A549 (cell line): ENCODE measurements at regions not wholly inside any gene's neighbourhood (a gene's known extent, or its start where the extent isn't known, plus 50 kb on each side); places are given as distances from the start of the nearest gene placed in this dataset.

Source experiments
- ATAC-seq, 2 experiments: fragments of 200-7000 bp in 1 of 2; fragments of >200 bp in 1 of 2; cut with Nextera tagmentation in 1 of 2; cut with Tn5 transposase in 1 of 2; 3 replicates each; pipeline versions ENCODE4 v1.8.0 to v1.9.1; 2018 to 2020; ENCODE audit warnings: mild to moderate bottlenecking in 1 of 2, moderate library complexity in 1 of 2
- CTCF ChIA-PET: fragments of 300-600 bp; sonication (Branson Sonifier 250); formaldehyde crosslinking; extraction: SDS; loops from one replicate; lab custom pipeline; 2021; ENCODE audit warnings: antibody characterized with exemption, inconsistent platforms; lab: Yijun Ruan, JAX
- POLR2A ChIA-PET: fragments of 350-600 bp; formaldehyde crosslinking; extraction: SDS; loops from one replicate; lab custom pipeline; 2021; ENCODE audit warnings: antibody characterized with exemption, inconsistent platforms; lab: Yijun Ruan, JAX
- DNase-seq, 2 experiments: peaks; one replicate each; pipeline versions ENCODE4 v3.0.0 to v3.0.0-alpha.2; 2011 to 2016; ENCODE audit warnings: low read depth in 1 of 2, low spot score in 1 of 2
- FAIRE-seq: peaks from 2 replicates; lab custom pipeline; 2011; peaks lifted over from hg19 to GRCh38; lab: Jason Lieb, UNC
- H3K27ac ChIP-seq, 2 experiments: fragments of >200 bp; sonication (Bioruptor Twin); formaldehyde crosslinking; 3 replicates each; pipeline ENCODE4 v1.5.1; 2016 to 2017
- H3K4me1 ChIP-seq: fragments of >200 bp; sonication (Bioruptor Twin); formaldehyde crosslinking; 3 replicates; pipeline ENCODE4 v1.6.1; 2016
- H3K4me2 ChIP-seq: fragments of >200 bp; sonication (Bioruptor Twin); formaldehyde crosslinking; 3 replicates; pipeline ENCODE4 v1.6.1; 2016
- H3K4me3 ChIP-seq: fragments of >200 bp; sonication (Bioruptor Twin); formaldehyde crosslinking; 3 replicates; pipeline ENCODE4 v1.5.1; 2016
- H3K9me3 ChIP-seq: fragments of >200 bp; sonication (Bioruptor Twin); formaldehyde crosslinking; 3 replicates; pipeline ENCODE4 v1.6.1; 2016
- CEBPB ChIP-seq, 2 experiments: fragments of >200 bp in 1 of 2; sonication (Bioruptor Twin) in 1 of 2; formaldehyde crosslinking in 1 of 2; IDR thresholded peaks; 2 replicates each; pipeline ENCODE4 v1.6.1; 2012 to 2016
- CHD4 ChIP-seq: fragments of 200-600 bp; sonication (generic); IDR thresholded peaks from 2 replicates; pipeline ENCODE4 v1.6.1; 2016; ENCODE audit warnings: antibody characterized with exemption, mild to moderate bottlenecking, borderline replicate concordance
- EHMT2 ChIP-seq: fragments of 200-600 bp; sonication (generic); IDR thresholded peaks from 2 replicates; pipeline ENCODE4 v1.6.1; 2016; ENCODE audit warnings: antibody characterized with exemption, low read depth, mild to moderate bottlenecking, moderate library complexity
- ESRRA ChIP-seq: fragments of 150-350 bp; IDR thresholded peaks from 2 replicates; pipeline ENCODE4 v1.6.1; 2014; ENCODE audit warnings: mild to moderate bottlenecking, low read length, borderline replicate concordance
- FOSB ChIP-seq: fragments of 250-450 bp; sonication (Bioruptor Pico); IDR thresholded peaks from 2 replicates; pipeline ENCODE4 v1.5.0; 2020; ENCODE audit warnings: mild to moderate bottlenecking, moderate library complexity
- GATA3 ChIP-seq: IDR thresholded peaks from 2 replicates; pipeline ENCODE4 v1.6.1; 2012; ENCODE audit warnings: borderline replicate concordance
- HDAC2 ChIP-seq: fragments of 200-600 bp; sonication (generic); IDR thresholded peaks from 2 replicates; pipeline ENCODE4 v1.6.1; 2016
- HOXA7 ChIP-seq: fragments of 250-450 bp; sonication (Bioruptor Pico); IDR thresholded peaks from 2 replicates; pipeline ENCODE4 v1.5.0; 2020; ENCODE audit warnings: mild to moderate bottlenecking, moderate library complexity
- JUN ChIP-seq, 2 experiments: fragments of >200 bp; sonication (Bioruptor Twin); formaldehyde crosslinking; IDR thresholded peaks; 2 replicates in 1 of 2; 3 replicates in 1 of 2; pipeline ENCODE4 v1.6.1; 2016 to 2017
- KDM1A ChIP-seq: fragments of 200-600 bp; sonication (generic); IDR thresholded peaks from 2 replicates; pipeline ENCODE4 v1.6.1; 2016; ENCODE audit warnings: low read depth, mild to moderate bottlenecking
- KDM5A ChIP-seq: fragments of 200-600 bp; sonication (generic); IDR thresholded peaks from 2 replicates; pipeline ENCODE4 v1.6.1; 2016; ENCODE audit warnings: antibody characterized with exemption, mild to moderate bottlenecking
- MAFK ChIP-seq: fragments of 450-650 bp; IDR thresholded peaks from 2 replicates; pipeline ENCODE4 v1.6.1; 2014; ENCODE audit not compliant: partially characterized antibody
- NFE2L2 ChIP-seq: fragments of 150-350 bp; conservative IDR thresholded peaks from 2 replicates; pipeline ENCODE4 v1.6.1; 2014; ENCODE audit warnings: low read length
- NR3C1 ChIP-seq: fragments of >200 bp; sonication (Bioruptor Twin); formaldehyde crosslinking; IDR thresholded peaks from 3 replicates; pipeline ENCODE4 v1.6.1; 2017
- RCOR1 ChIP-seq: fragments of 150-350 bp; IDR thresholded peaks from 2 replicates; pipeline ENCODE4 v1.6.1; 2014; ENCODE audit warnings: antibody characterized with exemption, low read length, low read depth
- RFX5 ChIP-seq: fragments of 450-650 bp; IDR thresholded peaks from 2 replicates; pipeline ENCODE4 v1.7.1; 2014; ENCODE audit warnings: antibody characterized with exemption, mild to moderate bottlenecking, moderate library complexity
- RNF2 ChIP-seq: fragments of 200-600 bp; sonication (generic); IDR thresholded peaks from 2 replicates; pipeline ENCODE4 v1.6.1; 2016; ENCODE audit warnings: low read depth, mild to moderate bottlenecking, antibody characterized with exemption, moderate library complexity, borderline replicate concordance
- SMC3 ChIP-seq: fragments of >200 bp; sonication (Bioruptor Twin); formaldehyde crosslinking; IDR thresholded peaks from 3 replicates; pipeline ENCODE4 v1.6.1; 2018; ENCODE audit warnings: inconsistent platforms
- ZC3H11A ChIP-seq: fragments of 450-650 bp; IDR thresholded peaks from 2 replicates; pipeline ENCODE4 v1.6.1; 2014; ENCODE audit warnings: antibody characterized with exemption, mild to moderate bottlenecking
- WGBS: methylation state at CpG from one replicate; pipeline ENCODE4 v1.1.6; 2017; ENCODE audit errors: missing lambda C conversion rate; 5-methylcytosine and 5-hydroxymethylcytosine counted together
- TF ChIP-seq, protein P1 (sequence below): fragments of >200 bp; sonication (Bioruptor Twin); formaldehyde crosslinking; IDR thresholded peaks from 2 replicates; pipeline ENCODE4 v1.6.1; 2016
- TF ChIP-seq, protein P2 (sequence below): fragments of >200 bp; sonication (Bioruptor Twin); formaldehyde crosslinking; IDR thresholded peaks from 3 replicates; pipeline ENCODE4 v1.5.1; 2016
- TF ChIP-seq, protein P3 (sequence below): fragments of 450-650 bp; IDR thresholded peaks from 2 replicates; pipeline ENCODE4 v1.6.1; 2014; ENCODE audit warnings: antibody characterized with exemption
- TF ChIP-seq, protein P4 (sequence below): fragments of 250-450 bp; sonication (Bioruptor Pico); IDR thresholded peaks from 2 replicates; pipeline ENCODE4 v1.5.0; 2020; ENCODE audit warnings: low read depth, mild to moderate bottlenecking, moderate library complexity

DNA sequence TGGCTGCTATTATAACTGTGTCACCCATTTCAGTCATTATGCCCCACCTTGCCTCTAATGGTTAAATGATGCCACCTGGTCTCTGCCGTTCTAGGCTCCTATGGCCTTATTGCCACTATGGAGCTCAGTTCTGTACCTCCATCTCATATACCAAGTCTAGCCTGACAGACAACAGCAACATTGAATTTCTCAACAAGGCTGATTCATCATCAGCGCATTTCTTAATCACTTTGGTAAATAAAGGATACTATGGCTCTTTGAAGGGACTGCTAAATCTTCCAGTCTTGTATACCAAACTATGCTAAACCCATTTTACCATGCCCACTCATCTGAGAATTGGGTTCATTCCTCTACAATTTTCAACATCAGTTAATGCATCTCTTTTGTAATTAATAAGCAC lies 784.5 kb upstream of the CELF4 start:
- no peaks in the 10 kb centered on the region for H3K4me1 ChIP-seq
- no peak for FAIRE-seq
- H3K9me3 ChIP-seq, result no peaks in the 10 kb centered on the region
- no peak overlapping the region for H3K4me2 ChIP-seq
- CTCF ChIA-PET, result no interaction called here
- no peak overlapping the region for H3K4me3 ChIP-seq
- WGBS, result 0% methylated on average over 2 of the region's 2 CpGs
- TF ChIP-seq HOXA7 (CRISPR knock-in tag) (no peak), KDM5A (no peak), CEBPB (IDR thresholded peaks at IDR 0.05) (no peak), ZC3H11A (no peak), RCOR1 (no peak), MAFK (no peak), SMC3 (no peak), NR3C1 (no peak), ESRRA (no peak), KDM1A (no peak), GATA3 (no peak)
- TF ChIP-seq, protein P1, sequence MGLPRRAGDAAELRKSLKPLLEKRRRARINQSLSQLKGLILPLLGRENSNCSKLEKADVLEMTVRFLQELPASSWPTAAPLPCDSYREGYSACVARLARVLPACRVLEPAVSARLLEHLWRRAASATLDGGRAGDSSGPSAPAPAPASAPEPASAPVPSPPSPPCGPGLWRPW, result no peak
- TF ChIP-seq, protein P2, sequence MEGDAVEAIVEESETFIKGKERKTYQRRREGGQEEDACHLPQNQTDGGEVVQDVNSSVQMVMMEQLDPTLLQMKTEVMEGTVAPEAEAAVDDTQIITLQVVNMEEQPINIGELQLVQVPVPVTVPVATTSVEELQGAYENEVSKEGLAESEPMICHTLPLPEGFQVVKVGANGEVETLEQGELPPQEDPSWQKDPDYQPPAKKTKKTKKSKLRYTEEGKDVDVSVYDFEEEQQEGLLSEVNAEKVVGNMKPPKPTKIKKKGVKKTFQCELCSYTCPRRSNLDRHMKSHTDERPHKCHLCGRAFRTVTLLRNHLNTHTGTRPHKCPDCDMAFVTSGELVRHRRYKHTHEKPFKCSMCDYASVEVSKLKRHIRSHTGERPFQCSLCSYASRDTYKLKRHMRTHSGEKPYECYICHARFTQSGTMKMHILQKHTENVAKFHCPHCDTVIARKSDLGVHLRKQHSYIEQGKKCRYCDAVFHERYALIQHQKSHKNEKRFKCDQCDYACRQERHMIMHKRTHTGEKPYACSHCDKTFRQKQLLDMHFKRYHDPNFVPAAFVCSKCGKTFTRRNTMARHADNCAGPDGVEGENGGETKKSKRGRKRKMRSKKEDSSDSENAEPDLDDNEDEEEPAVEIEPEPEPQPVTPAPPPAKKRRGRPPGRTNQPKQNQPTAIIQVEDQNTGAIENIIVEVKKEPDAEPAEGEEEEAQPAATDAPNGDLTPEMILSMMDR, result no peak
- POLR2A ChIA-PET, result no interaction called here
- ATAC-seq, result no peak
- DNase-seq, result no peak
- no peak overlapping the region for H3K27ac ChIP-seq

DNA sequence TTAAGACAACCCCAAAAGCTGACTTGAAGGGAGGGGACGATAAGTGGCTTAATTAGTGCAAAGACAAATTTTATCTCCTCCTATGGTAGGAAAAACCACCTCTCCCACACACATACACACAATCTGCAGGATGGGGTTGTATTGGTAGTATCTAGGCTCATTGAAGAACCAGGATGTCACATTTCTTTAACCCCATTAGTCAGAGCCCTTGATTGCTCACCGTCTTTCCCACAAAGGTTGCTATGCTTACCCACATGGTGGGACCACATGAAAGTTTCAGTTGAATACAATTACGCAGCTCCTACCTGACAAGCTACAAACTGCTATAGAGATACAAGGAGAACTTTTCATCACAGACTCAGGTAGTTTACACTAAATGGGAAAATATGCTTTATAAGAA lies 765.0 kb upstream of the CELF4 start:
- Histone ChIP-seq H3K4me3 (no peak overlapping the region), H3K9me3 (no peaks in the 10 kb centered on the region), H3K4me1 (no peaks in the 10 kb centered on the region), H3K27ac (no peak overlapping the region), H3K4me2 (no peak overlapping the region)
- no peak for TF ChIP-seq NFE2L2
- no peak for TF ChIP-seq EHMT2
- TF ChIP-seq JUN (IDR thresholded peaks at IDR 0.05), result no peak
- TF ChIP-seq ZC3H11A, result no peak
- TF ChIP-seq, protein P3, sequence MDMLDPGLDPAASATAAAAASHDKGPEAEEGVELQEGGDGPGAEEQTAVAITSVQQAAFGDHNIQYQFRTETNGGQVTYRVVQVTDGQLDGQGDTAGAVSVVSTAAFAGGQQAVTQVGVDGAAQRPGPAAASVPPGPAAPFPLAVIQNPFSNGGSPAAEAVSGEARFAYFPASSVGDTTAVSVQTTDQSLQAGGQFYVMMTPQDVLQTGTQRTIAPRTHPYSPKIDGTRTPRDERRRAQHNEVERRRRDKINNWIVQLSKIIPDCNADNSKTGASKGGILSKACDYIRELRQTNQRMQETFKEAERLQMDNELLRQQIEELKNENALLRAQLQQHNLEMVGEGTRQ, result no peak
- TF ChIP-seq RFX5, result no peak
- TF ChIP-seq, protein P1, result no peak
- no peak for TF ChIP-seq FOSB
- no peak for DNase-seq
- WGBS, result 2% methylated on average over 3 of the region's 3 CpGs
- no peak for FAIRE-seq
- ChIA-PET POLR2A (no interaction called here), CTCF (no interaction called here)
- ATAC-seq, result no peak

DNA sequence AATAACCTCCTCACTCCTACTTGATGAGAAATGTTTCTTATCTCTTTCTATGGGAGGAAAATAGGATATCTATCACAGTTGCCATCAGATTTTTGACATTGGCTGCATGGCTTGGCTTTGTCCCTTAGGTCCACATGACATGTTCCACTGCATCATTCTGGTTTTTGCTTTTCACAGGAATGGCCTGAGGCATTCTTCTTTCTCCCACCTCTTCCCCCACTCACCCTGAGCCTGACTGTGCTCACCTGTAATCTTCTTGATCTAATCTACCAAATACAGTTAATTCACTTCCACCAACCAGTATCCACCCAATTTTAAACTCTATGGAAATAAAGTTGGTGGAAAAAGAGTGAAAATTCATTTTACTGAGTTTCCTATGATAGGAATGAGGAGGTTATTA lies 763.5 kb upstream of the CELF4 start:
- Histone ChIP-seq H3K27ac (no peak overlapping the region), H3K4me1 (no peaks in the 10 kb centered on the region), H3K4me3 (no peak overlapping the region), H3K4me2 (no peak overlapping the region), H3K9me3 (no peaks in the 10 kb centered on the region)
- ChIA-PET CTCF (no interaction called here), POLR2A (no interaction called here)
- DNase-seq, result no peak
- no peak for ATAC-seq
- TF ChIP-seq RNF2, result no peak
- TF ChIP-seq, all 56 proteins: peak for 0
- FAIRE-seq, result no peak

DNA sequence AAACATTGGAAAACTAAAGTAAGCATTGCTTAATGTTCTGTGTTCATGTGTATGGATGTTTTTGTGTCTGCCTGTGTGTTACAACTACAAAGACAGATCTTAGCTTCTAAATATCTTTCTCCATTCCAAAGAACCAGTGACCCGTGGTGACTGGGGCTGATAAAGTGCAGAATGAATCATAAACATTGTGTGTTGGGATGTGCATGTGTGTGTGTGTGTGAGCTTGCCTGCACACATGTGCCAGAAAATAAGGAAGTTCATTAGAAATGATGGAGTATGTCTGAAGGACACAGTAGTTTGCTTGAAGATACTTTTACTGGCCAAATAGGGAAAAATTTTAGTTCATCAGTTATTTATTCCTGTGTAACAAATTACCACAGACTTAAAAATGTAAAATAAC lies 756.6 kb upstream of the CELF4 start:
- WGBS, result 0% methylated on average over 1 of the region's 1 CpG
- FAIRE-seq (no peak), ATAC-seq (no peak), DNase-seq (no peak)
- ChIA-PET POLR2A (no interaction called here), CTCF (no interaction called here)
- H3K9me3 ChIP-seq, result no peaks in the 10 kb centered on the region
- no peak overlapping the region for H3K4me2 ChIP-seq
- no peak for TF ChIP-seq HDAC2
- no peak for TF ChIP-seq CHD4
- TF ChIP-seq RNF2, result no peak
- TF ChIP-seq, protein P1, result no peak
- TF ChIP-seq, protein P4, sequence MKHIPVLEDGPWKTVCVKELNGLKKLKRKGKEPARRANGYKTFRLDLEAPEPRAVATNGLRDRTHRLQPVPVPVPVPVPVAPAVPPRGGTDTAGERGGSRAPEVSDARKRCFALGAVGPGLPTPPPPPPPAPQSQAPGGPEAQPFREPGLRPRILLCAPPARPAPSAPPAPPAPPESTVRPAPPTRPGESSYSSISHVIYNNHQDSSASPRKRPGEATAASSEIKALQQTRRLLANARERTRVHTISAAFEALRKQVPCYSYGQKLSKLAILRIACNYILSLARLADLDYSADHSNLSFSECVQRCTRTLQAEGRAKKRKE, result no peak
- H3K4me3 ChIP-seq, result no peak overlapping the region
- H3K27ac ChIP-seq, result no peak overlapping the region
- H3K4me1 ChIP-seq, result no peaks in the 10 kb centered on the region
